NCI-H2029 (cell line): ENCODE measurements at regions not wholly inside any gene's neighbourhood (a gene's known extent, or its start where the extent isn't known, plus 50 kb on each side); places are given as distances from the start of the nearest gene placed in this dataset.
"Not testable (repeated sequence)": the region's sequence is repeated elsewhere in the genome, so short reads cannot be mapped to it uniquely, and the experiment has no call there.

ENCODE experiments used
- DNase-seq: peaks from one replicate; lab custom pipeline; 2025; lab: John Stamatoyannopoulos, UW

- no peak for DNase-seq
Measured at GRCh38 chr5:106698169-106698568, 972.6 kb downstream of the EFNA5 start.

- DNase-seq: no peak
Measured at GRCh38 chr5:106691701-106692100, 979.0 kb downstream of the EFNA5 start.

GRCh38 chr5:106690585-106690984 is 980.2 kb downstream of the EFNA5 start:
- DNase-seq: no peak

- no peak for DNase-seq
Measured at GRCh38 chr5:106680330-106680729, 990.4 kb downstream of the EFNA5 start.

GRCh38 chr5:106677057-106677456 is 993.7 kb downstream of the EFNA5 start:
- no peak for DNase-seq

- no peak for DNase-seq
Measured at GRCh38 chr5:106675687-106676086, 995.0 kb downstream of the EFNA5 start.

- no peak for DNase-seq
Measured at GRCh38 chr5:106673941-106674340, 996.8 kb downstream of the EFNA5 start.

GRCh38 chr5:106661866-106662265 is 1008.9 kb downstream of the EFNA5 start:
- DNase-seq: no peak

- no peak for DNase-seq
Measured at GRCh38 chr5:106660681-106661080, 1010.1 kb downstream of the EFNA5 start.

GRCh38 chr5:106658150-106658549 is 1012.6 kb downstream of the EFNA5 start:
- no peak for DNase-seq

- no peak for DNase-seq
Measured at GRCh38 chr5:106656821-106657220, 1013.9 kb downstream of the EFNA5 start.

- no peak for DNase-seq
Measured at GRCh38 chr5:106649031-106649430, 1021.7 kb downstream of the EFNA5 start.

GRCh38 chr5:106648401-106648800 is 1022.3 kb downstream of the EFNA5 start:
- DNase-seq: no peak

- no peak for DNase-seq
Measured at GRCh38 chr5:106646106-106646505, 1024.6 kb downstream of the EFNA5 start.

- no peak for DNase-seq
Measured at GRCh38 chr5:106640511-106640910, 1030.2 kb downstream of the EFNA5 start.

GRCh38 chr5:106639488-106639887 is 1031.2 kb downstream of the EFNA5 start:
- no peak for DNase-seq

GRCh38 chr5:106637275-106637674 is 1033.5 kb downstream of the EFNA5 start:
- no peak for DNase-seq

- DNase-seq: no peak
Measured at GRCh38 chr5:106634375-106634774, 1036.4 kb downstream of the EFNA5 start.

GRCh38 chr5:106633825-106634224 is 1036.9 kb downstream of the EFNA5 start:
- DNase-seq: no peak

GRCh38 chr5:106628456-106628855 is 1042.3 kb downstream of the EFNA5 start:
- not testable (repeated sequence) for DNase-seq

- DNase-seq: no peak
Measured at GRCh38 chr5:106610041-106610440, 1060.7 kb downstream of the EFNA5 start.

- no peak for DNase-seq
Measured at GRCh38 chr5:106601620-106602019, 1069.1 kb downstream of the EFNA5 start.

GRCh38 chr5:106600803-106601202 is 1069.9 kb downstream of the EFNA5 start:
- DNase-seq: no peak

GRCh38 chr5:106595864-106596263 is 1074.9 kb downstream of the EFNA5 start:
- DNase-seq: no peak

GRCh38 chr5:106584268-106584667 is 1086.5 kb downstream of the EFNA5 start:
- DNase-seq: no peak
